ENCODE measurements at regions not wholly inside any gene's neighbourhood (a gene's known extent, or its start where the extent isn't known, plus 50 kb on each side); places are given as distances from the start of the nearest gene placed in this dataset.

GRCh38 chr3:9301091-9301490 lies 51.6 kb upstream of the SRGAP3 start:
- intact Hi-C loops (cut with micrococcal nuclease): loop anchor here (5.0 kb wide), 1 partner anchor 214 kb away; no protein-coding TSS in a partner anchor
- peak overlapping the region; percentile 92 for H3K4me2 ChIP-seq (ENCODE audit: low read length)
- peaks cover 13% of the 10 kb centered on the region for H3K4me1 ChIP-seq (ENCODE audit: insufficient read depth, low read length)
- TF ChIP-seq EZH2 (IDR thresholded peaks at IDR 0.05; ENCODE audit: low read length, unreplicated experiment): no peak
- no peak for TF ChIP-seq EZH2phosphoT487 (IDR thresholded peaks at IDR 0.05; ENCODE audit: borderline replicate concordance, low read length)
- TF ChIP-seq, protein P1, sequence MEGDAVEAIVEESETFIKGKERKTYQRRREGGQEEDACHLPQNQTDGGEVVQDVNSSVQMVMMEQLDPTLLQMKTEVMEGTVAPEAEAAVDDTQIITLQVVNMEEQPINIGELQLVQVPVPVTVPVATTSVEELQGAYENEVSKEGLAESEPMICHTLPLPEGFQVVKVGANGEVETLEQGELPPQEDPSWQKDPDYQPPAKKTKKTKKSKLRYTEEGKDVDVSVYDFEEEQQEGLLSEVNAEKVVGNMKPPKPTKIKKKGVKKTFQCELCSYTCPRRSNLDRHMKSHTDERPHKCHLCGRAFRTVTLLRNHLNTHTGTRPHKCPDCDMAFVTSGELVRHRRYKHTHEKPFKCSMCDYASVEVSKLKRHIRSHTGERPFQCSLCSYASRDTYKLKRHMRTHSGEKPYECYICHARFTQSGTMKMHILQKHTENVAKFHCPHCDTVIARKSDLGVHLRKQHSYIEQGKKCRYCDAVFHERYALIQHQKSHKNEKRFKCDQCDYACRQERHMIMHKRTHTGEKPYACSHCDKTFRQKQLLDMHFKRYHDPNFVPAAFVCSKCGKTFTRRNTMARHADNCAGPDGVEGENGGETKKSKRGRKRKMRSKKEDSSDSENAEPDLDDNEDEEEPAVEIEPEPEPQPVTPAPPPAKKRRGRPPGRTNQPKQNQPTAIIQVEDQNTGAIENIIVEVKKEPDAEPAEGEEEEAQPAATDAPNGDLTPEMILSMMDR (conservative IDR thresholded peaks at IDR 0.05; ENCODE audit: low read depth, low read length): 0 out of 2 replicates have a peak, but pooled peaks have one; percentile 15
- no peaks in the 10 kb centered on the region for H3K9me2 ChIP-seq (replicated peaks; ENCODE audit: low read length)
- BruUV-seq (replicated peaks): no TSS peak
- H3K27ac ChIP-seq (ENCODE audit: low read length): 0 out of 2 replicates have a peak overlapping the region, but pooled peaks have one; percentile 70
- no peaks in the 10 kb centered on the region for H3F3A ChIP-seq (ENCODE audit: low read length, unreplicated experiment)
- H3K4me3 ChIP-seq (ENCODE audit: low read length): no peak overlapping the region
- H2AFZ ChIP-seq (ENCODE audit: low read length): no peak overlapping the region
- H3K79me2 ChIP-seq (ENCODE audit: low read length): no peaks in the 10 kb centered on the region
- no peak overlapping the region for H3K9ac ChIP-seq (ENCODE audit: low read length)
- DNase-seq (no peak), ATAC-seq (no peak)
- POLR2A ChIA-PET (ENCODE audit: unreplicated experiment): no interaction called here
- H3K36me3 ChIP-seq (ENCODE audit: low read depth, low read length): no peaks in the 10 kb centered on the region
- no peaks in the 10 kb centered on the region for H4K20me1 ChIP-seq (ENCODE audit: low read length)
- H3K27me3 ChIP-seq (ENCODE audit: low read length): no peaks in the 10 kb centered on the region
- no peaks in the 10 kb centered on the region for H3K9me3 ChIP-seq (ENCODE audit: low read length)
- CTCF ChIA-PET: no interaction called here

DNA sequence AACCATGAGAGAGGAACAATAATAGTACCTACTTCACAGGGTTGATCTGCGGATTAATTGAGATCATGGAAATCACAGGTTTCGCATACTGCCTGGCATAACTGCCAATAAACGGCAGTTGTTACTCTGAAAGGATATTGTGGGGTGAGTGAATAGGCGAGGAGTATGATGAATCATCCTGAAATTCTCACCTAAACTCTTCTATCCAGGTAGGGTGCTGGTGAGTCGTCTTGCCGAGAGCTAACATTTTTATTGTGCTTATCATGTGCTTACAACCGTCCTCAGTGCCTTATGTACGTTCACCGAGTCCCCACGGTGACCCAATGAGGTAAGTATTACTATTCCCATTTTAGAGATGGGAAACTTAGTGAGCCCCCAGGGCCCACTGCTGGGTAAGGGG lies 52.4 kb upstream of the SRGAP3 start:
- ChIA-PET POLR2A (ENCODE audit: unreplicated experiment) (no interaction called here), CTCF (interaction anchor here (0.5 to 2.0 kb wide), 21 partner anchors 9 to 533 kb away, joined by 3 to 17 read pairs (median 5); partner anchors contain the start of genes OXTR and SRGAP3)
- Histone ChIP-seq H2AFZ (ENCODE audit: low read length) (peak overlapping the region; percentile 87), H3F3A (ENCODE audit: low read length, unreplicated experiment) (no peaks in the 10 kb centered on the region), H3K36me3 (ENCODE audit: low read depth, low read length) (no peaks in the 10 kb centered on the region), H3K79me2 (ENCODE audit: low read length) (no peaks in the 10 kb centered on the region), H3K4me2 (ENCODE audit: low read length) (peak overlapping the region; percentile 92), H3K27me3 (ENCODE audit: low read length) (no peaks in the 10 kb centered on the region), H3K27ac (ENCODE audit: low read length) (peak overlapping the region; percentile 70), H3K4me1 (ENCODE audit: insufficient read depth, low read length) (peaks cover 13% of the 10 kb centered on the region), H3K9me2 (replicated peaks; ENCODE audit: low read length) (no peaks in the 10 kb centered on the region), H3K9ac (ENCODE audit: low read length) (peak overlapping the region; percentile 56), H4K20me1 (ENCODE audit: low read length) (no peaks in the 10 kb centered on the region), H3K4me3 (ENCODE audit: low read length) (peak overlapping the region; percentile 66), H3K9me3 (ENCODE audit: low read length) (no peaks in the 10 kb centered on the region)
- DNase-seq: peak; percentile 71
- intact Hi-C loops (cut with micrococcal nuclease): loop anchor here (1.0 to 5.0 kb wide), 9 partner anchors 52 to 330 kb away; partner anchors contain the start of gene SRGAP3
- peak; percentile 50 for ATAC-seq
- TF ChIP-seq EZH2 (IDR thresholded peaks at IDR 0.05; ENCODE audit: low read length, unreplicated experiment): no peak
- no TSS peak for BruUV-seq (replicated peaks)

- TF ChIP-seq, protein P1 (conservative IDR thresholded peaks at IDR 0.05; ENCODE audit: low read depth, low read length): peak; percentile 97
- TF ChIP-seq EZH2phosphoT487 (IDR thresholded peaks at IDR 0.05; ENCODE audit: borderline replicate concordance, low read length): no peak
- H3K4me3 ChIP-seq (ENCODE audit: low read length): peak overlapping the region; percentile 66
- ATAC-seq: peak; percentile 94
- no peaks in the 10 kb centered on the region for H3K9me3 ChIP-seq (ENCODE audit: low read length)
- peaks cover 13% of the 10 kb centered on the region for H3K4me1 ChIP-seq (ENCODE audit: insufficient read depth, low read length)
- ChIA-PET POLR2A (ENCODE audit: unreplicated experiment) (no interaction called here), CTCF (interaction anchor here (0.5 to 2.0 kb wide), 22 partner anchors 8 to 533 kb away, joined by 3 to 17 read pairs (median 5); partner anchors contain the start of genes OXTR and SRGAP3)
- no peaks in the 10 kb centered on the region for H3K9me2 ChIP-seq (replicated peaks; ENCODE audit: low read length)
- H3K9ac ChIP-seq (ENCODE audit: low read length): peak overlapping the region; percentile 56
- H3K27me3 ChIP-seq (ENCODE audit: low read length): no peaks in the 10 kb centered on the region
- H3K4me2 ChIP-seq (ENCODE audit: low read length): peak overlapping the region; percentile 92
- no peaks in the 10 kb centered on the region for H3F3A ChIP-seq (ENCODE audit: low read length, unreplicated experiment)
- no peaks in the 10 kb centered on the region for H3K36me3 ChIP-seq (ENCODE audit: low read depth, low read length)
- DNase-seq: peak; percentile 95
- no peaks in the 10 kb centered on the region for H4K20me1 ChIP-seq (ENCODE audit: low read length)
- no peaks in the 10 kb centered on the region for H3K79me2 ChIP-seq (ENCODE audit: low read length)
- BruUV-seq (replicated peaks): no TSS peak
- peak overlapping the region; percentile 87 for H2AFZ ChIP-seq (ENCODE audit: low read length)
- intact Hi-C loops (cut with micrococcal nuclease): loop anchor here (1.0 to 5.0 kb wide), 9 partner anchors 53 to 331 kb away; partner anchors contain the start of gene SRGAP3
- peak overlapping the region; percentile 70 for H3K27ac ChIP-seq (ENCODE audit: low read length)
These were observed 53.2 kb upstream of the SRGAP3 start for GRCh38 chr3:9302425-9303181.
